ENCODE measurements at regions not wholly inside any gene's neighbourhood (a gene's known extent, or its start where the extent isn't known, plus 50 kb on each side); places are given as distances from the start of the nearest gene placed in this dataset.

DNA sequence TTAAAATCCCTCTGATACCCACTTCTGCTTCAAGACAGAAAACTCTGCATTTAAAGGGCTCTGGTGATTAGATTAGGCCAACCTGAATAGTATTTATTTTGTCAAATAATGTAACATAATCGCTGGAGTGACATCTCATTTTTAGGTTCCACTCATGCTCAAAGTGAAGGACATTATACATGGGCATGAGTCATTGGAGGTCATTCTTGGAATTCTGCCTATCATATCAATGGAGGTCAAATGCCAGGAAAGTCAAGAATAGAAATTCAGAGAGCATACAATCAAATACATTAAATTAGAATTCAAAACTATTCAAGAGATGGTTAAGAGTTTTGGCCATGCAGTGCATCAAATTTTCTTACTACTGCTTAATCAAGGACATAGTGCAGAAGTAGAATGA, 50.8 kb upstream of the PRSS1 start:
- TF ChIP-seq POLR2A (IDR thresholded peaks at IDR 0.05) (no peak), CTCF (IDR thresholded peaks at IDR 0.05) (no peak)
- no peaks in the 10 kb centered on the region for H3K4me1 ChIP-seq
- H3K27ac ChIP-seq, result no peak overlapping the region
- H3K36me3 ChIP-seq (ENCODE audit: low read depth, missing control alignments), result no peaks in the 10 kb centered on the region
- intact Hi-C loops (cut with DNase I; ENCODE audit: low total_unique reads), result no loop called here
- no peaks in the 10 kb centered on the region for H3K9me3 ChIP-seq
- no peaks in the 10 kb centered on the region for H3K27me3 ChIP-seq
- 75 to 87% methylated on average over 1 of the region's 1 CpG for WGBS, 2 donors
- no peak overlapping the region for H3K4me3 ChIP-seq
- DNase-seq, result no peak

DNA sequence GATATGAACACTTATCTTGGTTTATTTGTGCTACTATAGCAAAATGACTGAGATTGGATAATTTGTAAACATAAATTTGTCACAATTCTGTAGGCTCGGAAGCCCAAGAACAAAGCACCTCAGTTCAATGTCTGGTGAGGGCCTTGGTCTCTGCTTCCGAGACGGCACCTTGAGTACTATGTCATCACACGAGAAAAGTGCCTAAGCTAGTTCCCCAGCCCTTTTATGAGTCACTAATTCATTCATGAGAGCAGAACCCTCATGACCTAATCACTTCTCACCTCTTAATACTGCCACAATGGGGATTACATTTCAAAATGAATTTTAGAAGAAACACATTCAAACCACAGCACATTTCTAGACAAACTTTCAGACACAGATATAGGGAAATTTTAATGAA, 52.0 kb upstream of the PRSS1 start:
- Histone ChIP-seq H3K4me3 (no peak overlapping the region), H3K9me3 (no peaks in the 10 kb centered on the region), H3K27ac (no peak overlapping the region), H3K4me1 (no peaks in the 10 kb centered on the region), H3K36me3 (ENCODE audit: low read depth, missing control alignments) (no peaks in the 10 kb centered on the region), H3K27me3 (no peaks in the 10 kb centered on the region)
- no peak for DNase-seq
- TF ChIP-seq POLR2A (IDR thresholded peaks at IDR 0.05) (no peak), CTCF (IDR thresholded peaks at IDR 0.05) (no peak)
- intact Hi-C loops (cut with DNase I; ENCODE audit: low total_unique reads), result no loop called here
- WGBS, 2 donors, result 46 to 49% methylated on average over 4 of the region's 4 CpGs

DNA sequence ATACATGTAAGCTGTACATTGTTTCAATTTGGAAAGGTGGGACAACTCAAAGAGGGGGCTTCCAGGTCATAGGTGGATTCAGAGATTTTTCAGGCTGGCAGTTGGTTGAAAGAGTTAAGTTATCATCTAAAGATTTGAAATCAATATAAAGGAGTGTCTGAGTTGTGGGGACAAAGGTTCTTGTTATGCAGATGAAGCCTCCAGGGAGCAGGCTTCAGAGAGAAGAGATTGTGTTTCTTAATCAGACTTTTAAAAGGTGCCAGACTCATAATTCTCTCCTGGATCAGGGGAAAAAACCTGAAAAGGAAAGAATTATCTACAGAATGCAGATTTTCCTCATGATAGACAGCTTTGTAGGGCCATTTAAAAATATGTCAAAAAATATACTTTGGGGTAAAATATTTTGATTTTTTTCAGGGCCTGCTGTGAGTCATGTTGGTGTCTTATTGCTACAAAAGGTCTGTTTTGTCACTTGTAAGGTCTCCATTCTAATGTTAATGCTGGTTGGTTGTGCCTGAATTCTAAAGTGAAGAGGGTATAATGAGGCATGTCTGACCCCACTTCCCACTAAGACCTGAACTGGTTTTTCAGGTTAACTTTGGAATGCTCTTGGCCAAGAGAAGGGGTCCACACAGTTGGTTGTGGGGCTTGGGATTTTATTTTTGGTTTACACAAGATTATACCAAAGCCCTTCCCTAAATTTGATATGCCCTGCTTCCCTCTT, 52.7 kb upstream of the PRSS1 start:
- H3K9me3 ChIP-seq, result no peaks in the 10 kb centered on the region
- no peak overlapping the region for H3K4me3 ChIP-seq
- no peak for TF ChIP-seq POLR2A (IDR thresholded peaks at IDR 0.05)
- TF ChIP-seq CTCF (IDR thresholded peaks at IDR 0.05), result no peak
- intact Hi-C loops (cut with DNase I; ENCODE audit: low total_unique reads), result no loop called here
- no peaks in the 10 kb centered on the region for H3K36me3 ChIP-seq (ENCODE audit: low read depth, missing control alignments)
- H3K4me1 ChIP-seq, result no peaks in the 10 kb centered on the region
- DNase-seq, result no peak
- no peak overlapping the region for H3K27ac ChIP-seq
- H3K27me3 ChIP-seq, result no peaks in the 10 kb centered on the region

DNA sequence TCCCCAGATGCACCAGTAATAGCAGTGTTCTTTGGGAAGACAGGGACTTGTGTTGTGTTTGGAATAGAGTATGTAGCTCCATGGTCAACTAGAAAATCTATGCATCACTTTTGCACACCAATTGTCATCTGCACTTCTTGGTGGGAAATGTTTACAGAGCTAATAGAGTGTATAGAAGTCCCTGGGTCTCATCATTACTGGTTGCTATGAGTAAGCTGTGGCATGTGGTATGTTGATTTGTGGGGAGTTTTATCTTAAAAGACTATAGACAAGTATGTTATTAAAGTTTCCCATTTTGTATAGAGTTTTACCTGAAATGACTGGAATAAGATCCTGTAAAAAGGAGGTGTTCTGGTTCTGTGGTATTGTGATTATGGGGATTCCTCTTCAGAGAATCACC, 55.4 kb upstream of the PRSS1 start:
- no peak overlapping the region for H3K4me3 ChIP-seq
- no peak for TF ChIP-seq POLR2A (IDR thresholded peaks at IDR 0.05)
- no peak for TF ChIP-seq CTCF (IDR thresholded peaks at IDR 0.05)
- no peaks in the 10 kb centered on the region for H3K4me1 ChIP-seq
- intact Hi-C loops (cut with DNase I; ENCODE audit: low total_unique reads), result no loop called here
- no peaks in the 10 kb centered on the region for H3K36me3 ChIP-seq (ENCODE audit: low read depth, missing control alignments)
- no peaks in the 10 kb centered on the region for H3K27me3 ChIP-seq
- H3K9me3 ChIP-seq, result no peaks in the 10 kb centered on the region
- no peak overlapping the region for H3K27ac ChIP-seq
- no peak for DNase-seq

DNA sequence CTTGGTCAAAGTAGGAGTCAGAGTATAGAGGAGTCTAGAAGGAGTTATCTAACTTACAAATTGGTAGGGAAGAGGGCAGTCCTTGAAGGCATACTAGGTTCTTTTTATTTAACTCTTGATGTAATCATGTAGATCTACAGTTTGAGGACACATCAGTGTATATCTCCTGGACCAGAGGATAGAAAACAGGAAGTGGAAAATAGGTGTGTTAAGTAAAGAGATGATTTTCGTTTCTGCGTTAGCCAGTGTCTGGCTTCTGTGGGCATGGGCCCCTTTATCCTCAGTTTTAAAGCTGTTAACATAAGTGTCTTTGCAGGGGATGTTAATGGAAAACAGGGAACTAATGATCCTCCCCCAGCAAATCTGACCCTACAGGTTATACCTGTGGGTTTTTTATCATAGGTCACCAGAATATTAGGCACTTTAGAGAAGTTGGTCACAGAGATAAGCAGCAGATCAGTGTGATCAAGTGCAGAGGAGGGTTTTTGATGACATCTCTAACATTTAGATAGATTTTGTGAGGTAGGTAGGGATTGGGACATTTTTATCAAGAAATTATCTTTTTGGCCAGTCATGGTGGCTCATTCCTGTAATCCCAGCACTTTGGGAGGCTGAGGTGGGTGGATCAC, 58.6 kb upstream of the PRSS1 start:
- no peaks in the 10 kb centered on the region for H3K27me3 ChIP-seq
- whole genome bisulfite sequencing, 2 donors, result 66 to 93% methylated on average over 2 of the region's 2 CpGs
- H3K36me3 ChIP-seq (ENCODE audit: low read depth, missing control alignments), result no peaks in the 10 kb centered on the region
- no peak for TF ChIP-seq POLR2A (IDR thresholded peaks at IDR 0.05)
- no peak for TF ChIP-seq CTCF (IDR thresholded peaks at IDR 0.05)
- H3K4me3 ChIP-seq, result no peak overlapping the region
- no peaks in the 10 kb centered on the region for H3K9me3 ChIP-seq
- no peak overlapping the region for H3K27ac ChIP-seq
- DNase-seq, result no peak
- H3K4me1 ChIP-seq, result no peaks in the 10 kb centered on the region
- intact Hi-C loops (cut with DNase I; ENCODE audit: low total_unique reads), result no loop called here

Data from testis (tissue), 2 donors.